22Rv1 (cell line): ENCODE measurements at regions not wholly inside any gene's neighbourhood (a gene's known extent, or its start where the extent isn't known, plus 50 kb on each side); places are given as distances from the start of the nearest gene placed in this dataset.

Source experiments
- H3K27ac ChIP-seq: fragments of 450-650 bp; 2 replicates; pipeline ENCODE4 v1.5.1; 2017
- ZFX ChIP-seq: fragments of 450-650 bp; IDR thresholded peaks from 2 replicates; pipeline ENCODE4 v1.6.1; 2017; ENCODE audit warnings: antibody characterized with exemption, borderline replicate concordance
- TF ChIP-seq, protein P1 (sequence below): fragments of 450-650 bp; IDR thresholded peaks from 2 replicates; pipeline ENCODE4 v1.5.1; 2017; ENCODE audit warnings: mild to moderate bottlenecking

DNA sequence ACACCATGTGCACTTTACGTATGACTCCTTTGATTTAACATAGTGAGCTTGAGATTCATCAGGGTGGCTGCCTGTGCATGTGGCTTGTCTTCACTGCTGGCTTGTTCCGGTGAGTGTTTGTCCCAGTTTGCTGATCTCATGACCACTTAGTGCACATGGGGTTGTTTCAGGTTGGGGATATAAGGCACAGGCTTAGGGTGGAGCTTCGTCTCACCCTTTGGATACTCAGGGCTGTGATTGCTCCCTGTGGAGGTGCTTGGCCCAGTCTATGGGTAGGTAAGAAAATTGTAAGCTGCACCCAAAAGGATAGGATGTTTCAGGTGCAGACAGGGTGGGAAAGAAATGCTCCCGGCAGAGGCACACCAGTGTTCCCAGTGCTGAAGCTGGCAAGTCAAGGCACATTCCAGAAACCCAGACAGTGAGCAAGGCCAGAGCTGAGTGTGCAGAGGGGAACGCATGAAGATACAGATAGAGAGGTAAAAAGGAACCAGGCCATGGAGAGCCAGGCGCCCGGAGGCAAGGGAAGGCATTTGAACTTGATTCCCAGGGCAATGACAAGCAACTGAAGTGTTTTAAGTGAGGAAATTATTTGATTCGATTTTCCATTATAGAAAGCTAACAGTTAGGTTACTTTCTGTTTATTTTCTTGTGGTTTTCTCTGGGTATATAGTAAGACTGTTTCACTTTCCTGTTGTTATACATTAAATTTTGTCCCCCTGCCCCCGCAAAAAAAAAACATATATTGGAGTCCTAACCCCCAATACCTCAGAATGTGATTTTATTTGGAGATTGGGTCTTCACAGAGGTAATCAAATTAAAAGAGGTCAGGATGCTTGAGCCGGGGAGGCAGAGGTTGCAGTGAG, 289.8 kb upstream of the KLF6 start:
- no peak overlapping the region for H3K27ac ChIP-seq

GRCh38 chr10:4073912-4074311, 288.9 kb upstream of the KLF6 start:
- no peak overlapping the region for H3K27ac ChIP-seq
- no peak for TF ChIP-seq ZFX
- TF ChIP-seq, protein P1, sequence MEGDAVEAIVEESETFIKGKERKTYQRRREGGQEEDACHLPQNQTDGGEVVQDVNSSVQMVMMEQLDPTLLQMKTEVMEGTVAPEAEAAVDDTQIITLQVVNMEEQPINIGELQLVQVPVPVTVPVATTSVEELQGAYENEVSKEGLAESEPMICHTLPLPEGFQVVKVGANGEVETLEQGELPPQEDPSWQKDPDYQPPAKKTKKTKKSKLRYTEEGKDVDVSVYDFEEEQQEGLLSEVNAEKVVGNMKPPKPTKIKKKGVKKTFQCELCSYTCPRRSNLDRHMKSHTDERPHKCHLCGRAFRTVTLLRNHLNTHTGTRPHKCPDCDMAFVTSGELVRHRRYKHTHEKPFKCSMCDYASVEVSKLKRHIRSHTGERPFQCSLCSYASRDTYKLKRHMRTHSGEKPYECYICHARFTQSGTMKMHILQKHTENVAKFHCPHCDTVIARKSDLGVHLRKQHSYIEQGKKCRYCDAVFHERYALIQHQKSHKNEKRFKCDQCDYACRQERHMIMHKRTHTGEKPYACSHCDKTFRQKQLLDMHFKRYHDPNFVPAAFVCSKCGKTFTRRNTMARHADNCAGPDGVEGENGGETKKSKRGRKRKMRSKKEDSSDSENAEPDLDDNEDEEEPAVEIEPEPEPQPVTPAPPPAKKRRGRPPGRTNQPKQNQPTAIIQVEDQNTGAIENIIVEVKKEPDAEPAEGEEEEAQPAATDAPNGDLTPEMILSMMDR: no peak

More for the DNA sequence above, 289.8 kb upstream of the KLF6 start:
- no peak for TF ChIP-seq ZFX
- TF ChIP-seq, protein P1: no peak

GRCh38 chr10:4070921-4071660, 286.1 kb upstream of the KLF6 start:
- no peak overlapping the region for H3K27ac ChIP-seq

DNA sequence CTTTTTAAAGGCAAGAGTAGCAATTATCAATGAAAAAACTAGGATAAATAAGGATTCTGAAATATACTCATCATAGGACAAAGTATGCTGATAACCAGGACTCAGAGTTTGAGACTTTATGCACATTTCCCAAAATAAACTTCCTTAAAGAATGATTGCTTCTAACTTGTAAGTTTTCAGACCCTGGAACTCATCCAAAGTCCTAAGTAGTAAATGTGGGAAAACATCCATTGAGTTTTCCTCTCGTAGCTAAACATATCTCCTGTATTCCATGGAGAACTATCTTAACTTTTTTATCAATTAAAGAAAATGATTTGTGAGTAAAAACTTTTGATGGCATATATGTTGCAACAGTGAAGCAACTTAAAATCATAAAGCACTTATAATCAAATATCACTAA, 285.2 kb upstream of the KLF6 start:
- TF ChIP-seq, protein P1: no peak
- no peak for TF ChIP-seq ZFX
- no peak overlapping the region for H3K27ac ChIP-seq

More at GRCh38 chr10:4070921-4071660, 286.1 kb upstream of the KLF6 start:
- TF ChIP-seq ZFX: no peak
- TF ChIP-seq, protein P1: no peak

GRCh38 chr10:4069491-4069890, 284.5 kb upstream of the KLF6 start:
- H3K27ac ChIP-seq: no peak overlapping the region
- TF ChIP-seq, protein P1: no peak
- TF ChIP-seq ZFX: no peak

DNA sequence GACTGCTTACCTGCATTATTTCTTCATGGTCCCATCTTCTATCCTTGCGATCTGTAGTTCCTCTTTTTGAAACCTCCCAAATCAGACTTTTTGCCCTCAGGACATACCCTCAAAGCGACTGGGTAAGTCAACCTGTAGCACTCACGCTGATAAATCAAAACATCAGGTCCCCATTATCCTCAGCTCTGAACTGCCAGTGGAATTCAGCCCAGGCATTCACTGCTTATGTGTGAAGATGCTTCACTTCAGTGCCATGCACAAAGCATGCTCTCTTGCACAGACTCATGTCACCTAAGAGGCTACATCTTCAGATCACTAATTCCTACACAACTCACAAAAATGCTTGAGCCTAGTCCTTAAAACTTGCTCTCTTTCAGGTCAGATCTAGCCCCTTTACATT, 283.6 kb upstream of the KLF6 start:
- TF ChIP-seq ZFX: no peak
- TF ChIP-seq, protein P1: no peak
- no peak overlapping the region for H3K27ac ChIP-seq
